Umbilical cord (tissue), 1 donor: ENCODE measurements at regions not wholly inside any gene's neighbourhood (a gene's known extent, or its start where the extent isn't known, plus 50 kb on each side); places are given as distances from the start of the nearest gene placed in this dataset.
"Not testable (repeated sequence)": the region's sequence is repeated elsewhere in the genome, so short reads cannot be mapped to it uniquely, and the experiment has no call there.

Source experiments
- DNase-seq: peaks from one replicate; pipeline ENCODE4 v3.0.0-alpha.2; 2015; ENCODE audit warnings: low spot score

DNA sequence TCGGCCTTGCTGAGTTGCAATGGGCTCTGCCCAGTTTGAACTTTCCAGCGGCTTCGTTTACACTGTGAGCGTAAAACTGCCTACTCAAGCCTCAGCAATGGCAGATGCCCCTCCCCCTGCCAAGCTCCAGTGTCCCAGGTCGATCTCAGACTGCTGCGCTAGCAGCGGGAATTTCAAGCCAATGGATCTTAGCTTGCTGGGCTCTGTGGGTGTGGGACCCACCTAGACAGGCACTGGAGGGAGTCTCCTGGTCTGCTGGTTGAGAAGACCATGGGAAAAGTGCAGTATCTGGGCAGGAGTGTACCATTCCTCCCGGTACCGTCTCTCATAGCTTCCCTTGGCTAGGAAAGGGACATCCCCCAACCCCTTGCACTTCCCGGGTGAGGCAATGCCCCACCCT is 88.2 kb downstream of the KLHL28 start:
- peak; percentile 1 for DNase-seq

DNA sequence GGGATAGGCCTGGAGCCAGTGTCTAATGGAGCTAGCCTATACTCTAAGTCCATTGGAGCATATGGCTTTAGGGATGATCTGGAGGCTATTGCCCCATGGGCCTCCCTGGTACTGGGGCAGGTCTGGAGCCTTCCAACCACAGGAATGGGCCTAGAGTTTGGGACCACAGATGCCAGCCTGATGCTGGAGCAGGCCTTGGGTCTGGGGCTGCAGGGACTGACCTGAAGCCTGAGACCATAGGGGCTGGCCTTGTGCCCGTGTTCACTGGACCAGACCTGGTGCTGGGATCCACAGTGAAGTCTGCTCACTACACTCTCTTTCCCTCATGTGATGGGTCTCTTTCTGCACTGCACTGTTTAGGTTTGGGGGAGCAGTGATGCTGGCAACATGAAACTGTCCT is 95.0 kb downstream of the KLHL28 start:
- DNase-seq, result no peak

- DNase-seq, result no peak
Observed at GRCh38 chr14:44866322-44866721, 95.4 kb downstream of the KLHL28 start.

DNA sequence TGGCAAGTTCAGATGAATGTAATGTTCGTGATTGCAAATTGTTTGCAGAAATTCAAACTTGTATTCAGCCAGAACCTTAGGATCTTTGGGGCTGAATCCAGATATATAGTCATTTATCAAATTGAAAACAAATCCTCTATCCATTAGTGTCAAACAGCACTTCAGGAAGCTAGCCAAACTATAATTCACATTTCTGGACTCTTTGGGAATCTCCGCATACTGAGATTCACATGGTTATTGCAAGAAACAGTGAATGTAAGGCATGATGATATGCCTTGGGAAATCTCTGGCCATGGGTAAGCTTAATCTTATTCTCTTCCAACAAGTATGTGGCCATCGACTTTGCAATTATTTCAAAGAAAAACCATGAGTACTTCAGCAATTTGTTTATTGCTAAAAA is 98.5 kb downstream of the KLHL28 start:
- DNase-seq, result no peak

GRCh38 chr14:44854114-44854513 is 107.6 kb downstream of the KLHL28 start:
- DNase-seq, result no peak

DNA sequence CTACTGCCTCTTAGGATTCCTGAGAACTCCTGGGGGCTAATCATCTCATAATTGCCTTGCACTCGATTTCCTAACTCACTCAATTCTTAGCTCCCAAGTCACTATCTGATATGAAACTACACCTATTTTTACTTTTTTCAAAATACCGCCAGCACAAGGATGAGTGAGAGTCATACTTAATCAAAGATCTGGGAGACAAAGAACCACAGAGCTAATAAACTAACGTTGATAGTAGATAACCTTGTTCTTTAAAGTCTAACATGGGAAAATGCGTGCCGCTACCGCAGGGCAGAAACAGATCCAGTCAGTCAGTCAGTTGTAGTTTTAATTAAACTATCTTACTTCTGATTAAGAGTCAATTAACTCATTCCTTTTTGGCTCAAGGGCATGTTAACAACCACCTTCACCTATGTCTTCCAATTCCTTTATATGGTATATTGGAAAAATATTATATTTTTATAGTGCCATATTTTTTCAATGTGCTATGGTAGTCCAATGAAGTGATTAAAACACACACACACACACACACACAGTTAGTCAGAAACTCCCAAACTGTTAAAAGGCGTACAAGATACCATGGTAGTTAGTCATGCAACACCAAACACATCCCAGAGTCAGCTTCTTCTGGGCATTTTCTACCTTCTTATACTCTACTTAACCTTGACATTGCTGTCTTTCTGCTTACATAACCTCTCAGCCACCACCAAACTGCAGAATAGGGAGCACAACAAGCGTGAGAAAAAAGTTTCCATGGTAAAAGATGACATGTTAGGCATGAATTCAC is 114.0 kb downstream of the KLHL28 start:
- DNase-seq, result no peak

- peak; percentile 58 for DNase-seq
Observed at GRCh38 chr14:44846232-44846824, 115.4 kb downstream of the KLHL28 start.

- not testable (repeated sequence) for DNase-seq
Observed at GRCh38 chr14:44835928-44836327, 125.8 kb downstream of the KLHL28 start.

GRCh38 chr14:44833376-44834060 is 128.2 kb downstream of the KLHL28 start:
- DNase-seq, result peak; percentile 40

GRCh38 chr14:44830371-44830770 is 131.4 kb downstream of the KLHL28 start:
- no peak for DNase-seq

DNA sequence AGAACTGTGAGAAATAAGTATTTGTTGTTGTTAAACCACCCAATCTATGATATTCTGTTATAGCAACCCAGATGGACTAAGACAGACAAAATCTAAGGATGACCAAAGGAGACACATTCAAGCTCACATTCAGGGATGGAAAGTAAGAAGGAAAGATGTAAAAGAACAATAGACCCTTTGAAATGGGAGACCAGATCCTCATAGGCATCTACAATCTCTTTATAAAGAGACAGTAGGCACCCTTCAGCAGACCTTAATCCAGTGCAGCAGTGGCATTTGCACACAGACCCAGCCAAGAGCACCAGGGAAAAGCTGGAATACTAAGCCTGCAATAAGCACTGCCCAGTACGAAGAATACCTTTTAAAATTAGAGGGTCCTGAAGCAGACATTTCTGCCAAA is 132.7 kb downstream of the KLHL28 start:
- DNase-seq, result no peak

DNA sequence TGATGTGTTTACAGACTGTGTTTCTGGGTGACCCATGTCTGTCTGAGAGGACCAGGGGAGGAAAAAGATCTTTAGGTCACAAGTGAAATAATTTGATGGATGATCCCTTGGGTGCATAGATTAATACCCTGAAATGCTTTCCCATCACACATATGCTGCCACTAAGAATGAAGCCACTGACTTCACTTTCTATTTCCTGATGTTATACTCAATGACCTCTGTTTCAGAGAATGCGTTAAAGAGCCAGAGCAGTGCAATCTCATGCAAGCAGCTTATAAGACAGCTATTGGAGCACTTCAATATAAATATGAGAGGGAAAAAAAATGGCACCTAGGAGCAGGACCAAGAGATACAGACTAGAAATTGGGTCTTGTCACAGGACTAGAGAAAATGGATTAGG is 133.7 kb downstream of the KLHL28 start:
- DNase-seq, result no peak

GRCh38 chr14:44820230-44820964 is 141.3 kb downstream of the KLHL28 start:
- peak; percentile 8 for DNase-seq

GRCh38 chr14:44814196-44814595 is 147.6 kb downstream of the KLHL28 start:
- DNase-seq, result no peak

GRCh38 chr14:44812672-44813071 is 149.1 kb downstream of the KLHL28 start:
- no peak for DNase-seq

- no peak for DNase-seq
Observed at GRCh38 chr14:44804391-44804790, 157.4 kb downstream of the KLHL28 start.

- peak; percentile 72 for DNase-seq
Observed at GRCh38 chr14:44803239-44803905, 158.4 kb downstream of the KLHL28 start.

DNA sequence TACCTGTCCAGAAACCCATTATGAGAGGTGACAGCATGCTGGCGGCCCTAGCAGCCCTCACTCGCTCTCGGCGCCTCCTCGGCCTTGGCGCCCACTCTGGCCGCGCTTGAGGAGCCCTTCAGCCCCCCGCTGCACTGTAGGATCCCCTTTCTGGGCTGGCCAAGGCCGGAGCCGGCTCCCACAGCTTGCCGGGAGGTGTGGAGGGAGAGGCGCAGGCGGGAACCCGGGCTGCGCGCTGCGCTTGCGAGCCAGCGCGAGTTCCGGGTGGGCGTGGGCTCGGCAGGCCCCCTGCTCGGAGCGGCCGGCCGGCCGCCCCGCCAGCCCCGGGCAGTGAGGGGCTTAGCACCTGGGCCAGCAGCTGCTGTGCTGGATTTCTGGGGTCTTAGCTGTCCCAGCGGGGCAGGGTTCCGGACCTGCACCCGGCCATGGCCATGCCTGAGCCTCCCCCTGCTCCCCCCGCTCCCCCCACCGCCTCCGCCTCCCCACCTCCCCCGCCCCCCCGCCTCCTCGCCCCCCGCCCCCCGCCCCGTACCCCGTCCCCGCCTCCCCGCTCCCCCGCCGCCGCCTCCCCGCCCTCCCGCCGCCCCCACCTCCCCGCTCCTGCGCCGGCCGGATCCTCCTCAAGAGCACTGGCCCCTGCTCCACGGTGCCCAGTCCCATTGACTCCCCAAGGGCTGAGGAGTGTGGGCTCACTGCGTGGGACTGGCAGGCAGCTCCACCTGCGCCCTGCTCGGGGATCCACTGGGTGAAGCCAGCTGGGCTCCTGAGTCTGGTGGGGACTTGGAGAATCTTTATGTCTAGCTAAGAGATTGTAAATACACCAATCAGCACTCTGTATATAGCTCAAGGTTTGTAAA is 163.1 kb downstream of the KLHL28 start:
- no peak for DNase-seq

DNA sequence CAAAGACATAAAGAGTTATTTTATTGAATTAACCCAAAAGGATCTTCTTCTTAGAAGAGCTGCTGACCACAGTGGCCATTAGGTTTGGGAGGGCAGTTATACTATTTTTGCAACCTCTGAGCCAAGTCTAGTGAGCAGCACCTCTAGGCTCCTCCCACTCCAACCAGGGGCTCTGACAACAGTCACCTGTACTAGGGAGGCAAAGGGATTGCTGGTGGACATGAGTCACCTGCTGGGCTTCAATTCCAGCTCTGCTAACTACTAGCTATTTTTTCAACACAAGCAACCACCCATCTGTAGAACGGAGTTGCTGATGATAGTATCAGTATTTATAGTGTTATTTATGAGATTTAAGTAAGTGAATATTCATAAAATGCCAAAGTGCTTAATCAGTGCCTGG is 166.0 kb downstream of the KLHL28 start:
- no peak for DNase-seq

DNA sequence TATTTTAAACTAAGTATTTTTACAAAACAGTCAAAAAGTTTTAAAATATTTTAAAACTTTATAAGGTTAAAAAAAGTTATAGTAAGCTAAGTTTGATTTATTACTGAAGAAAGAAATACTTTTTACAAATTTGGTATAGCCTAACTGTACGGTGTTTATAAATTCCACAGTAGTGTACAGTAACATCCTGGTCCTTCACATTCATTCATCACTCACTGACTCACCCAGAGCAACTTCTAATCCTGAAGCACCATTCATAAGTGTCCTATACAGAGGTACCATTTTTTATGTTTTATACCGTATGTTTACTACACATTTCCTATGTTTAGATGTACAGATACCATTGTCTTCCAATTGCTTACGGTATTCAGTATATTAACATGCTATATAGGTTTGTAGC is 170.0 kb downstream of the KLHL28 start:
- no peak for DNase-seq

DNA sequence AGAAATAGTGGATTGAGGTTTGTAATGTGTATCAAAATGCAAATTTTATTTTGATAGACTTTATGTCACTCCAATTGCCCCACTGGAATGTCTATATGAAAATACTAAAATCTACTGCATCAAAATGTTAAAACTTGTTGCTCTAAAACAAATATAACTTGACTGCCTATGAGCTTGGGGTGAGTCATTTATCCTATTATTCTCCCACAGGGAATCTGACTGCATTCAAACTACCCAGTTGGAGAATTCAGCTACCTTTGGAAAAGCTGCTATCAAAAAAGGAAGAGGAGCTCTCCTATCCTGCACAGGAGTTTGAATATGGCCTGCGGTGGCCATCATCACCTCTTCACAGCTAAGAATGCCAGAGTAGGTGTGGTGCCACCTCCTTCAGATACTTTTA is 173.1 kb downstream of the KLHL28 start:
- DNase-seq, result no peak
